ENCODE measurements at regions not wholly inside any gene's neighbourhood (a gene's known extent, or its start where the extent isn't known, plus 50 kb on each side); places are given as distances from the start of the nearest gene placed in this dataset.

- no peak for DNase-seq (ENCODE audit: low spot score)
- Histone ChIP-seq H3K4me1 (ENCODE audit: insufficient read depth, low read length, poor library complexity, severe bottlenecking) (no peaks in the 10 kb centered on the region), H3K36me3 (ENCODE audit: insufficient read depth, low read length, poor library complexity, severe bottlenecking) (no peaks in the 10 kb centered on the region), H3K27ac (ENCODE audit: low read depth, low read length, poor library complexity, severe bottlenecking) (no peak overlapping the region), H3K4me3 (ENCODE audit: low read depth, low read length, poor library complexity, severe bottlenecking) (no peak overlapping the region), H3K9me3 (ENCODE audit: low read depth, low read length, poor library complexity, severe bottlenecking) (no peaks in the 10 kb centered on the region), H3K27me3 (replicated peaks; ENCODE audit: insufficient read depth, low read depth, low read length, poor library complexity) (no peaks in the 10 kb centered on the region)
- POLR2A ChIA-PET (ENCODE audit: low non-redundant PET) = no interaction called here
- TF ChIP-seq CTCF (conservative IDR thresholded peaks at IDR 0.05; ENCODE audit: low read depth, low read length) = no peak
- TF ChIP-seq EZH2 (IDR thresholded peaks at IDR 0.05; ENCODE audit: borderline replicate concordance, low read depth, low read length, poor library complexity, severe bottlenecking) = no peak
- CTCF ChIA-PET = no interaction called here
- no TSS peak for BruUV-seq (replicated peaks)
- intact Hi-C loops (cut with micrococcal nuclease; ENCODE audit: unreplicated experiment) = no loop called here
These were observed 74.2 kb upstream of the NEDD4L start for GRCh38 chr18:57969824-57970223.

GRCh38 chr18:57965246-57965645, 78.8 kb upstream of the NEDD4L start:
- no peak for TF ChIP-seq CTCF (conservative IDR thresholded peaks at IDR 0.05; ENCODE audit: low read depth, low read length)
- no peak for TF ChIP-seq EZH2 (IDR thresholded peaks at IDR 0.05; ENCODE audit: borderline replicate concordance, low read depth, low read length, poor library complexity, severe bottlenecking)
- CTCF ChIA-PET = no interaction called here
- DNase-seq (ENCODE audit: low spot score) = no peak
- Histone ChIP-seq H3K4me3 (ENCODE audit: low read depth, low read length, poor library complexity, severe bottlenecking) (no peak overlapping the region), H3K27ac (ENCODE audit: low read depth, low read length, poor library complexity, severe bottlenecking) (no peak overlapping the region), H3K27me3 (replicated peaks; ENCODE audit: insufficient read depth, low read depth, low read length, poor library complexity) (no peaks in the 10 kb centered on the region), H3K9me3 (ENCODE audit: low read depth, low read length, poor library complexity, severe bottlenecking) (no peaks in the 10 kb centered on the region), H3K36me3 (ENCODE audit: insufficient read depth, low read length, poor library complexity, severe bottlenecking) (no peaks in the 10 kb centered on the region), H3K4me1 (ENCODE audit: insufficient read depth, low read length, poor library complexity, severe bottlenecking) (no peaks in the 10 kb centered on the region)
- no TSS peak for BruUV-seq (replicated peaks)
- POLR2A ChIA-PET (ENCODE audit: low non-redundant PET) = no interaction called here
- intact Hi-C loops (cut with micrococcal nuclease; ENCODE audit: unreplicated experiment) = no loop called here

GRCh38 chr18:57961876-57962505, 82.0 kb upstream of the NEDD4L start:
- Histone ChIP-seq H3K4me1 (ENCODE audit: insufficient read depth, low read length, poor library complexity, severe bottlenecking) (no peaks in the 10 kb centered on the region), H3K36me3 (ENCODE audit: insufficient read depth, low read length, poor library complexity, severe bottlenecking) (no peaks in the 10 kb centered on the region), H3K4me3 (ENCODE audit: low read depth, low read length, poor library complexity, severe bottlenecking) (no peak overlapping the region), H3K27ac (ENCODE audit: low read depth, low read length, poor library complexity, severe bottlenecking) (no peak overlapping the region), H3K27me3 (replicated peaks; ENCODE audit: insufficient read depth, low read depth, low read length, poor library complexity) (no peaks in the 10 kb centered on the region), H3K9me3 (ENCODE audit: low read depth, low read length, poor library complexity, severe bottlenecking) (no peaks in the 10 kb centered on the region)
- ChIA-PET POLR2A (ENCODE audit: low non-redundant PET) (no interaction called here), CTCF (no interaction called here)
- no peak for TF ChIP-seq CTCF (conservative IDR thresholded peaks at IDR 0.05; ENCODE audit: low read depth, low read length)
- no TSS peak for BruUV-seq (replicated peaks)
- intact Hi-C loops (cut with micrococcal nuclease; ENCODE audit: unreplicated experiment) = no loop called here
- no peak for DNase-seq (ENCODE audit: low spot score)

Measured in A673 (cell line).